ENCODE measurements at regions not wholly inside any gene's neighbourhood (a gene's known extent, or its start where the extent isn't known, plus 50 kb on each side); places are given as distances from the start of the nearest gene placed in this dataset.
"Not testable (repeated sequence)": the region's sequence is repeated elsewhere in the genome, so short reads cannot be mapped to it uniquely, and the experiment has no call there.

DNA sequence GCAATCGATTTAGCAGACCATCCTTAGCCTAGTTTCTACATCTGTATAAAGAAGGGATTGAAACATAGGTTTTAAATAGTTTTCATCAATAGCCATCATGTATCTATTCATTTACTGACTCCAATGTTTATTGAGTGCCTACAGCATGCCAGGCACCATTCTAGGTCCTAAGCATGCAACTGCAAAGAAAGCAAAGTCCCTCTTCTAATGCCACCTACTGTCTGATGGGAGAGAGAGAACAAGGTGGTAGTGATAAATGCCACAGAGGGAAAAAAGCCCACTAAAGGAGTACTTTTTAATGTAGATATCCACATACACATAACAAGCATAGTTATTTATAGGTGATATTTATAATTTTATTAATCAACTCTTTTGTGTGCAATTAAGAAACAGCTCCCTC, 67.6 kb upstream of the PPARGC1A start:
- no peaks in the 10 kb centered on the region for H3K36me3 ChIP-seq (ENCODE audit: control insufficient read depth, insufficient read depth, low read length)
- H3K4me3 ChIP-seq (ENCODE audit: low read length): no peak overlapping the region
- no peaks in the 10 kb centered on the region for H3K9me3 ChIP-seq (ENCODE audit: control insufficient read depth, low read length)
- H3K27me3 ChIP-seq (ENCODE audit: control insufficient read depth, insufficient read depth, low read length): no peaks in the 10 kb centered on the region
- H3K4me1 ChIP-seq (ENCODE audit: control insufficient read depth, insufficient read depth, low read length): peaks cover 12% of the 10 kb centered on the region
- no peak overlapping the region for H3K9ac ChIP-seq (ENCODE audit: low read length)

- no peak overlapping the region for H3K4me3 ChIP-seq (ENCODE audit: low read length)
- H3K4me1 ChIP-seq (ENCODE audit: control insufficient read depth, insufficient read depth, low read length): peaks cover 17% of the 10 kb centered on the region
- no peaks in the 10 kb centered on the region for H3K27me3 ChIP-seq (ENCODE audit: control insufficient read depth, insufficient read depth, low read length)
- no peaks in the 10 kb centered on the region for H3K36me3 ChIP-seq (ENCODE audit: control insufficient read depth, insufficient read depth, low read length)
- no peak overlapping the region for H3K9ac ChIP-seq (ENCODE audit: low read length)
- no peaks in the 10 kb centered on the region for H3K9me3 ChIP-seq (ENCODE audit: control insufficient read depth, low read length)
Observed at GRCh38 chr4:23956601-23957364, 66.9 kb upstream of the PPARGC1A start.

- no peaks in the 10 kb centered on the region for H3K9me3 ChIP-seq (ENCODE audit: control insufficient read depth, low read length)
- H3K36me3 ChIP-seq (ENCODE audit: control insufficient read depth, insufficient read depth, low read length): no peaks in the 10 kb centered on the region
- H3K4me1 ChIP-seq (ENCODE audit: control insufficient read depth, insufficient read depth, low read length): peaks cover 8% of the 10 kb centered on the region
- no peak overlapping the region for H3K9ac ChIP-seq (ENCODE audit: low read length)
- no peaks in the 10 kb centered on the region for H3K27me3 ChIP-seq (ENCODE audit: control insufficient read depth, insufficient read depth, low read length)
- no peak overlapping the region for H3K4me3 ChIP-seq (ENCODE audit: low read length)
Observed at GRCh38 chr4:23952258-23952657, 62.4 kb upstream of the PPARGC1A start.

DNA sequence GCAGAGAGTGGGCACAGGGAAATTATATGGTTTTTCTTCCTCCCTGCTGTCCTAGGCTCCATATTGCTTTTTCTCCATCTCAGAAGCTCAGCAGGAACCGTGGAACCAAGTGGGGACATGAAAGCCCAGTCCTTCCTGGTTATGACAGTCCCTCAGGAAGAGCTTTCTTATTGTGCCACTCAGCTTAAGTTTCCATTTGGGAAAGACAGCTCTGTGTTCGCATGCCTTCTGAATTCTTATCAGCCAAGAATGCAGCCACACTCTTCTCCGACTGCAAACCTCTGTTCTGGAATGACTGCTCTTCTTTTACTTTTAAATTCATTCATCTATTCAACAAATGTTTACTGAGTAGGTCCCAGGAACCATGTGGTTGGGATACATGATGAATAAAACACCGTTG, 58.0 kb upstream of the PPARGC1A start:
- H3K27me3 ChIP-seq (ENCODE audit: control insufficient read depth, insufficient read depth, low read length): no peaks in the 10 kb centered on the region
- no peak overlapping the region for H3K9ac ChIP-seq (ENCODE audit: low read length)
- H3K4me3 ChIP-seq (ENCODE audit: low read length): no peak overlapping the region
- no peaks in the 10 kb centered on the region for H3K36me3 ChIP-seq (ENCODE audit: control insufficient read depth, insufficient read depth, low read length)
- H3K4me1 ChIP-seq (ENCODE audit: control insufficient read depth, insufficient read depth, low read length): peaks cover 20% of the 10 kb centered on the region
- H3K9me3 ChIP-seq (ENCODE audit: control insufficient read depth, low read length): no peaks in the 10 kb centered on the region

GRCh38 chr4:23946299-23946698, 56.5 kb upstream of the PPARGC1A start:
- no peak overlapping the region for H3K4me3 ChIP-seq (ENCODE audit: low read length)
- H3K9me3 ChIP-seq (ENCODE audit: control insufficient read depth, low read length): no peaks in the 10 kb centered on the region
- H3K9ac ChIP-seq (ENCODE audit: low read length): no peak overlapping the region
- no peaks in the 10 kb centered on the region for H3K27me3 ChIP-seq (ENCODE audit: control insufficient read depth, insufficient read depth, low read length)
- H3K36me3 ChIP-seq (ENCODE audit: control insufficient read depth, insufficient read depth, low read length): no peaks in the 10 kb centered on the region
- H3K4me1 ChIP-seq (ENCODE audit: control insufficient read depth, insufficient read depth, low read length): peaks cover 12% of the 10 kb centered on the region

DNA sequence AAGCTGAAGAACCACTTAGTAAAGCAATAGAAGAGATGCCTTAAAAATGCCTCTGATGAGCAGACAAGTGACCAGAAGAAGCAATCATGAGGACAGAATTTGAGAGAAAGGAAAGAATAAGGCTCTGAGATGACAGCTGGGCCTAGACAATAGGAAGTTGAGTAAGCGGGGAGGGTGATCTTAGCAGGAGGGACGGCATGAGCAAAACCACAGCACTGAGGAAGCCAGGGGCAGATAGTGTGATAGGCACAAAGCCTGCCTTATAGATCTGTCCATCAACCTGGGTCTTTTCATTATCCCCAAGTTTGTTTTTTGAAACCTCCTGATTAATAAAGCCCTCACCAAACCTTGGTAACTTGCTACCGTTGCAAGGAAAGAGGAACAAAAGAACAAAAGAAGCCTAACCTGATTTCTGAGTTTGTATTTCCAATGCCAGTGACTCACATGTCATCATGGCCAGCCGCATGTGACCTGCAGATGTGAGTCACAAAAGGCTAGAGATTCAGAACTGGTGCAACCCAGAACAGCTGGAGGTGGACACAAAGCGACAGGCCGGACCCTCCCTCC, 55.7 kb upstream of the PPARGC1A start:
- H3K9ac ChIP-seq (ENCODE audit: low read length): no peak overlapping the region

DNA sequence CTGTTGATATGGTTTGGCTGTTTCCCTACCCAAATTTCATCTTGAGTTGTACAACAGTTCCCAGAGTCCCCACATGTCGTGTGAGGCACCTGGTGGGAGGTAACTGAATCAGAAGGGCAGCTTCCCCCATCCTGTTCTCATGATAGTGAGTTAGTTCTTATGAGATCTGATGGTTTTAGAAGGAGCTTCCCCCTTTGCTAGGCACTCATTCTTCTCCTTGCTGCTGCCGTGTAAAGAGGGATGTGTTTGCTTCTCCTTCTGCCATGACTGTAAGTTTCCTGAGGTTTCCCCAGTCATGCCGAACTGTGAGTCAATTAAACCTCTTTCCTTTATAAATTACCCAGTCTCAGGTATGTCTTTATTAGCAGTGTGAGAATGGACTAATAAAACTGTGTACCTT, 54.7 kb upstream of the PPARGC1A start:
- H3K27me3 ChIP-seq (ENCODE audit: control insufficient read depth, insufficient read depth, low read length); H3K9me3 ChIP-seq (ENCODE audit: control insufficient read depth, low read length); H3K4me3 ChIP-seq (ENCODE audit: low read length); H3K9ac ChIP-seq (ENCODE audit: low read length); H3K36me3 ChIP-seq (ENCODE audit: control insufficient read depth, insufficient read depth, low read length): not testable (repeated sequence)
- peaks cover 12% of the 10 kb centered on the region for H3K4me1 ChIP-seq (ENCODE audit: control insufficient read depth, insufficient read depth, low read length)

More for the DNA sequence above, 55.7 kb upstream of the PPARGC1A start:
- no peaks in the 10 kb centered on the region for H3K36me3 ChIP-seq (ENCODE audit: control insufficient read depth, insufficient read depth, low read length)
- H3K4me3 ChIP-seq (ENCODE audit: low read length): no peak overlapping the region
- no peaks in the 10 kb centered on the region for H3K27me3 ChIP-seq (ENCODE audit: control insufficient read depth, insufficient read depth, low read length)
- no peaks in the 10 kb centered on the region for H3K9me3 ChIP-seq (ENCODE audit: control insufficient read depth, low read length)
- H3K4me1 ChIP-seq (ENCODE audit: control insufficient read depth, insufficient read depth, low read length): peaks cover 12% of the 10 kb centered on the region

- no peaks in the 10 kb centered on the region for H3K36me3 ChIP-seq (ENCODE audit: control insufficient read depth, insufficient read depth, low read length)
- no peaks in the 10 kb centered on the region for H3K9me3 ChIP-seq (ENCODE audit: control insufficient read depth, low read length)
- no peak overlapping the region for H3K9ac ChIP-seq (ENCODE audit: low read length)
- no peaks in the 10 kb centered on the region for H3K27me3 ChIP-seq (ENCODE audit: control insufficient read depth, insufficient read depth, low read length)
- peaks cover 12% of the 10 kb centered on the region for H3K4me1 ChIP-seq (ENCODE audit: control insufficient read depth, insufficient read depth, low read length)
- no peak overlapping the region for H3K4me3 ChIP-seq (ENCODE audit: low read length)
Observed at GRCh38 chr4:23943478-23943877, 53.6 kb upstream of the PPARGC1A start.

DNA sequence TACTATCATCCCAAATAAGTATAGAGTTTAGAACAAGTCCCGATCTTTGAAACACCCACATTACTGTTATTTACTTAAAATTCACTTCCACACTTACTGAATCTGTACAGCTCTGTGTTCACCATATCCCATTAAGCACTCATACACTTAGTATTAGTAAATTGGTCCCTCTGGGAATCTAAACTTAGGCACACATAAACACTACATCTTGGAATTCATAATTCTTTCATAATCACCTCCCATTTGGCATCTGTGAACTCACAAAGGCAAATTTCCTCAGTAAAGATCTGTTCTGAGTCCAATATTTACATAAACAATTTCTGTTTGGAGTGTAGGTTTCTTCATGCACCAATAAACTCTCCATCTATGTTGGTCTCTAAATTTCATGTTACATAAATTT, 52.6 kb upstream of the PPARGC1A start:
- Histone ChIP-seq H3K9ac (ENCODE audit: low read length) (no peak overlapping the region), H3K9me3 (ENCODE audit: control insufficient read depth, low read length) (no peaks in the 10 kb centered on the region), H3K27me3 (ENCODE audit: control insufficient read depth, insufficient read depth, low read length) (no peaks in the 10 kb centered on the region), H3K4me3 (ENCODE audit: low read length) (no peak overlapping the region), H3K36me3 (ENCODE audit: control insufficient read depth, insufficient read depth, low read length) (no peaks in the 10 kb centered on the region), H3K4me1 (ENCODE audit: control insufficient read depth, insufficient read depth, low read length) (peaks cover 12% of the 10 kb centered on the region)

All from mucosa of stomach (tissue), 1 donor.